ENCODE measurements at regions not wholly inside any gene's neighbourhood (a gene's known extent, or its start where the extent isn't known, plus 50 kb on each side); places are given as distances from the start of the nearest gene placed in this dataset.

- in situ Hi-C loops (cut with MboI; ENCODE audit: low sequenced_read_pairs): no loop called here
- H3K36me3 ChIP-seq (replicated peaks): no peaks in the 10 kb centered on the region
- no peak overlapping the region for H3K4me3 ChIP-seq
- no peaks in the 10 kb centered on the region for H3K4me1 ChIP-seq
- no peaks in the 10 kb centered on the region for H3K27me3 ChIP-seq (ENCODE audit: low read depth)
- no peak for DNase-seq (ENCODE audit: low spot score in 2 of 2)
- H3K9me3 ChIP-seq: no peaks in the 10 kb centered on the region
These were observed 960.3 kb upstream of the TMEM132C start for GRCh38 chr12:127306604-127307215.

DNA sequence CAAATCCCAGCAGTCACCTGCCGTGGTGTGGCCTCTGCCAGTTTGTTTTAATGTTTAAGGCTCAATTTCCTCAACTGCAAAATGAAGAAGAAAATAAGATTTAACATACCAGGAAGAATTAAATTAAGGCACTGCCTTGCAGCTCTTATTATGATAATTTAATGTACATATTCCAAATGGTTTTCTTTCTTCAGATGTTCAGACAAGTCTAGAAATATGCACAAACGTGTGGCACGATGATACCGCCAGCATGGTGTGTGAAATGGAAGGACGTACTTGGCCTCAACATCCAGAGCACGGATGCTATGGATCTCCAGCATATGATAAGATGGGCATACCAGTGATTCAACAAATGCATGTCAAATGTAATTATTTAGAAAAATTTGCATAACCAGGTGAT, 959.4 kb upstream of the TMEM132C start:
- no peaks in the 10 kb centered on the region for H3K9me3 ChIP-seq
- no peaks in the 10 kb centered on the region for H3K4me1 ChIP-seq
- no peaks in the 10 kb centered on the region for H3K27me3 ChIP-seq (ENCODE audit: low read depth)
- H3K36me3 ChIP-seq (replicated peaks): no peaks in the 10 kb centered on the region
- no peak for DNase-seq (ENCODE audit: low spot score in 2 of 2)
- in situ Hi-C loops (cut with MboI; ENCODE audit: low sequenced_read_pairs): no loop called here
- no peak overlapping the region for H3K4me3 ChIP-seq

- in situ Hi-C loops (cut with MboI; ENCODE audit: low sequenced_read_pairs): no loop called here
These were observed 958.8 kb upstream of the TMEM132C start for GRCh38 chr12:127308148-127308547.

GRCh38 chr12:127310548-127310947, 956.4 kb upstream of the TMEM132C start:
- Histone ChIP-seq H3K9me3 (no peaks in the 10 kb centered on the region), H3K4me3 (no peak overlapping the region), H3K4me1 (no peaks in the 10 kb centered on the region), H3K27me3 (ENCODE audit: low read depth) (no peaks in the 10 kb centered on the region), H3K36me3 (replicated peaks) (no peaks in the 10 kb centered on the region)
- in situ Hi-C loops (cut with MboI; ENCODE audit: low sequenced_read_pairs): no loop called here
- DNase-seq (ENCODE audit: low spot score in 2 of 2): no peak

More at GRCh38 chr12:127308148-127308547, 958.8 kb upstream of the TMEM132C start:
- H3K9me3 ChIP-seq: no peaks in the 10 kb centered on the region
- no peaks in the 10 kb centered on the region for H3K27me3 ChIP-seq (ENCODE audit: low read depth)
- H3K4me1 ChIP-seq: no peaks in the 10 kb centered on the region
- no peak for DNase-seq (ENCODE audit: low spot score in 2 of 2)
- no peaks in the 10 kb centered on the region for H3K36me3 ChIP-seq (replicated peaks)
- no peak overlapping the region for H3K4me3 ChIP-seq

DNA sequence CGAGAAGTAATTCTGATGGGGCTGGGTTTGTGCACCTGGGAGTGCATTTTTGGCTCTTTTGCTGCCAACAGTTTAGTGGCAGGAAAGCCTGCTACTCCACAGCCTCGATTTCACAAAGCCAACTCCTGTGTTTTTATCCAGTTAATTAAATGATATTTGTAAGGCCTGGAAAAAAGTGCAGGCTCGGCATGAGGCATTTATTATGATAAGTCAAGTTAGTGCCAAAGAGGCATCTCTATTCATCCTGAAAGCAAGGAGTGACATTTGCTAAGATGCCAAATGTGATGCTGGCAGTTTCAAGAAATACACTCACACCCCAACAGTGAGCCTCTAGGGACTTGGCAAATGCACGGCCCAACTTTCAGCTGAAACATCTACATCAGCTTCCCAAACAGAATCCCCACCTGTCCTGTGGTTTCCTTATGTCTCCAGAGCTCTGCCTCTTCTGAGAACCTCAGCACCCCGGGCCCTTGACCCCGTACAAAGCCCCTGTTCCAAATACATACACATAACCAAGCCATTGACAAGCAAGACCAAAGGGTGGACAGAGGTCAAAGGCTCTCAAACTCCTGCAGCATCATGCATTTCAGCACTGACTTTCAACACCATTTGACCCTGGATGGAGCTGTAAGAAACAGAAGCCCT, 955.1 kb upstream of the TMEM132C start:
- H3K27me3 ChIP-seq (ENCODE audit: low read depth): no peaks in the 10 kb centered on the region
- H3K4me3 ChIP-seq: no peak overlapping the region
- in situ Hi-C loops (cut with MboI; ENCODE audit: low sequenced_read_pairs): no loop called here
- no peaks in the 10 kb centered on the region for H3K9me3 ChIP-seq
- H3K36me3 ChIP-seq (replicated peaks): no peaks in the 10 kb centered on the region
- DNase-seq (ENCODE audit: low spot score in 2 of 2): no peak
- no peaks in the 10 kb centered on the region for H3K4me1 ChIP-seq

DNA sequence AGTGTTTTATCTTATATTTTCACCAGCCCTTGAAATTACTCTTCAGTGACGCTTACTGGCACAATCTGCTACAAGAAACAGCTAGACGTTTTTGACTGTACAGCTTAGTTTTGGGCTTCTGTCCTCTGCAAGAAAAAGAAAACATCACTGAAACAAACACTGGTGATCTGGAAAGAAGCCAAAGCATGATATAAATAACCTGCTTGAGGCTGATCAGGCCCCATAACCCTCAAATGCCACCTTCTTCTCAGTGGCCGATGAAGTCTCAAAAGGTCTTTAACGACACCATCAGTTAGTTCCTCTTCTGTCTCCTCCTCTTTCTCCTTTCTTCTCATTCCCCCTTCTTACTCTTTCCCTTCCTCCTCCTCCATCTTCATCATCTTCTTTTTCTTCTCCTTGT, 942.3 kb upstream of the TMEM132C start:
- Histone ChIP-seq H3K27me3 (ENCODE audit: low read depth) (no peaks in the 10 kb centered on the region), H3K9me3 (no peaks in the 10 kb centered on the region), H3K4me1 (no peaks in the 10 kb centered on the region), H3K36me3 (replicated peaks) (no peaks in the 10 kb centered on the region), H3K4me3 (no peak overlapping the region)
- in situ Hi-C loops (cut with MboI; ENCODE audit: low sequenced_read_pairs): no loop called here
- DNase-seq (ENCODE audit: low spot score in 2 of 2): no peak

- H3K4me3 ChIP-seq: no peak overlapping the region
- no peaks in the 10 kb centered on the region for H3K36me3 ChIP-seq (replicated peaks)
- no peaks in the 10 kb centered on the region for H3K4me1 ChIP-seq
- in situ Hi-C loops (cut with MboI; ENCODE audit: low sequenced_read_pairs): no loop called here
- no peaks in the 10 kb centered on the region for H3K9me3 ChIP-seq
- DNase-seq (ENCODE audit: low spot score in 2 of 2): no peak
- H3K27me3 ChIP-seq (ENCODE audit: low read depth): no peaks in the 10 kb centered on the region
These were observed 939.0 kb upstream of the TMEM132C start for GRCh38 chr12:127327986-127328385.

GRCh38 chr12:127328867-127329266, 938.1 kb upstream of the TMEM132C start:
- in situ Hi-C loops (cut with MboI; ENCODE audit: low sequenced_read_pairs): no loop called here
- no peaks in the 10 kb centered on the region for H3K27me3 ChIP-seq (ENCODE audit: low read depth)
- no peak overlapping the region for H3K4me3 ChIP-seq
- DNase-seq (ENCODE audit: low spot score in 2 of 2): no peak
- H3K9me3 ChIP-seq: no peaks in the 10 kb centered on the region
- H3K4me1 ChIP-seq: no peaks in the 10 kb centered on the region
- H3K36me3 ChIP-seq (replicated peaks): no peaks in the 10 kb centered on the region

DNA sequence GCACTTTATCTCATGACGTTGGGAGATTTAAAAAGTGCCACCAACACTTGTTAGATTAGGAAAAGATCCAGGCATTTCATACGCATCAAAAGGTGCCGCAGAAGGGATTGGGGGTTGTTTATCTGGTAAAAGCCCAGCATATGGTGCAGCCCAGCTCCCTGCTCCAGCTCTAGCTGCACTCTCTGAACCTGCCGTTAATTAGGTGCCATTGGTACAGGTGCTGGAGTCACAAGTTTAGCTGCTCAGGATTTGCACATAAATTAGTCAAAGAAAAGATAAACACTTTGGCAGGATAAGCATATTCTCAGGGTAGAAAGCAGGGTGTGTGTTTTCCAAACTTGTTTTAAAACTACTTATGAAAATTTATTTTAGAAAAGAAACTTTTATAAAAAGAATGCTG, 932.6 kb upstream of the TMEM132C start:
- no peaks in the 10 kb centered on the region for H3K36me3 ChIP-seq (replicated peaks)
- no peak for DNase-seq (ENCODE audit: low spot score in 2 of 2)
- no peak overlapping the region for H3K4me3 ChIP-seq
- no peaks in the 10 kb centered on the region for H3K4me1 ChIP-seq
- H3K27me3 ChIP-seq (ENCODE audit: low read depth): no peaks in the 10 kb centered on the region
- in situ Hi-C loops (cut with MboI; ENCODE audit: low sequenced_read_pairs): no loop called here
- H3K9me3 ChIP-seq: no peaks in the 10 kb centered on the region; the same call in 1 of the 2 replicates

GRCh38 chr12:127334912-127335644, 931.9 kb upstream of the TMEM132C start:
- Histone ChIP-seq H3K36me3 (replicated peaks) (no peaks in the 10 kb centered on the region), H3K27me3 (ENCODE audit: low read depth) (no peaks in the 10 kb centered on the region), H3K9me3 (no peaks in the 10 kb centered on the region; the same call in 1 of the 2 replicates), H3K4me1 (no peaks in the 10 kb centered on the region), H3K4me3 (no peak overlapping the region)
- in situ Hi-C loops (cut with MboI; ENCODE audit: low sequenced_read_pairs): no loop called here
- DNase-seq (ENCODE audit: low spot score in 2 of 2): no peak

DNA sequence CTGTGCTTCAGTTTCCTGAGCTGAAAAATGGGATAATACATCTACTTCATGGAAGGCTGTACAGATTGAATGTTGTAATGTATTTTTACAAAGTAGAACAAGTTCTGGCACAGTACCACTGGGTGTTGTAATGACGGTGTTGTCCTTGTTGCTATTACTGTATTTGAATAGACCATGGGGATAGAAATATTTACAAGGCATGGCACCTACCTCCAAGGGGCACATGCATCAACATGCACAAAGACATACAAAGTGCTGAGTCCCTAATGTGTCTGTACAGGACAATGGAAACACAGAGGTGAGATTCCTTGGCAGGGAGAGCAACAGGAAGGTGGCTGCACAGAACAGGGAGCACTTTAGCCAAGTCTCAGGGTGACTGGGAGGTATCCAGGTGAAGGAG, 930.6 kb upstream of the TMEM132C start:
- no peaks in the 10 kb centered on the region for H3K27me3 ChIP-seq (ENCODE audit: low read depth)
- DNase-seq (ENCODE audit: low spot score in 2 of 2): no peak
- no peaks in the 10 kb centered on the region for H3K4me1 ChIP-seq
- H3K4me3 ChIP-seq: no peak overlapping the region
- H3K36me3 ChIP-seq (replicated peaks): no peaks in the 10 kb centered on the region
- in situ Hi-C loops (cut with MboI; ENCODE audit: low sequenced_read_pairs): no loop called here
- H3K9me3 ChIP-seq: no peaks in the 10 kb centered on the region; the same call in 1 of the 2 replicates

- no peak for DNase-seq (ENCODE audit: low spot score in 2 of 2)
- Histone ChIP-seq H3K4me3 (no peak overlapping the region), H3K9me3 (no peaks in the 10 kb centered on the region; the same call in 1 of the 2 replicates), H3K36me3 (replicated peaks) (no peaks in the 10 kb centered on the region), H3K27me3 (ENCODE audit: low read depth) (no peaks in the 10 kb centered on the region), H3K4me1 (no peaks in the 10 kb centered on the region)
- in situ Hi-C loops (cut with MboI; ENCODE audit: low sequenced_read_pairs): no loop called here
These were observed 927.9 kb upstream of the TMEM132C start for GRCh38 chr12:127339065-127339464.

- no peaks in the 10 kb centered on the region; the same call in 1 of the 2 replicates for H3K9me3 ChIP-seq
- no peaks in the 10 kb centered on the region for H3K36me3 ChIP-seq (replicated peaks)
- no peak overlapping the region for H3K4me3 ChIP-seq
- H3K27me3 ChIP-seq (ENCODE audit: low read depth): no peaks in the 10 kb centered on the region
- H3K4me1 ChIP-seq: no peaks in the 10 kb centered on the region
- no peak for DNase-seq (ENCODE audit: low spot score in 2 of 2)
- in situ Hi-C loops (cut with MboI; ENCODE audit: low sequenced_read_pairs): no loop called here
These were observed 926.6 kb upstream of the TMEM132C start for GRCh38 chr12:127340381-127340780.

GRCh38 chr12:127342861-127343260, 924.1 kb upstream of the TMEM132C start:
- no peaks in the 10 kb centered on the region for H3K27me3 ChIP-seq (ENCODE audit: low read depth)

More at GRCh38 chr12:127342861-127343260, 924.1 kb upstream of the TMEM132C start:
- no peaks in the 10 kb centered on the region; the same call in 1 of the 2 replicates for H3K9me3 ChIP-seq
- H3K36me3 ChIP-seq (replicated peaks): no peaks in the 10 kb centered on the region
- in situ Hi-C loops (cut with MboI; ENCODE audit: low sequenced_read_pairs): no loop called here
- no peak overlapping the region for H3K4me3 ChIP-seq
- H3K4me1 ChIP-seq: no peaks in the 10 kb centered on the region
- no peak for DNase-seq (ENCODE audit: low spot score in 2 of 2)

All from HAP-1 (cell line).